Right lobe of liver (tissue), 6 donors: ENCODE measurements at regions not wholly inside any gene's neighbourhood (a gene's known extent, or its start where the extent isn't known, plus 50 kb on each side); places are given as distances from the start of the nearest gene placed in this dataset.

Experiments
- ATAC-seq, 4 donors: fragments of 200-7000 bp; cut with Tn5 transposase; one replicate each; pipeline ENCODE4 v1.9.1; 2020; ENCODE audit warnings: mild to moderate bottlenecking in 4 of 4, moderate library complexity in 4 of 4
- DNase-seq, 3 donors: peaks; one replicate each; pipeline ENCODE4 v3.0.0-alpha.2; 2020
- H3K27ac ChIP-seq, 3 donors: fragments of 200-600 bp; one replicate each; pipeline ENCODE4 v1.8.0; 2022
- H3K27me3 ChIP-seq, 2 donors: fragments of 200-600 bp; one replicate each; pipeline ENCODE4 v1.8.0; 2022
- H3K36me3 ChIP-seq, 4 donors: fragments of 200-600 bp; sonication (generic) in 1 of 4; one replicate each; pipeline versions ENCODE4 v1.5.1 to v1.8.0; 2017 to 2022; ENCODE audit warnings: control low read depth in 1 of 4
- H3K4me1 ChIP-seq, 4 donors: fragments of 200-600 bp; sonication (generic) in 1 of 4; one replicate each; pipeline versions ENCODE4 v1.5.1 to v1.8.0; 2017 to 2022; ENCODE audit warnings: control low read depth in 1 of 4
- H3K4me3 ChIP-seq, 3 donors: fragments of 200-600 bp; one replicate each; pipeline ENCODE4 v1.8.0; 2022
- H3K9me3 ChIP-seq, 4 donors: fragments of 200-600 bp; sonication (generic) in 1 of 4; one replicate each; pipeline versions ENCODE4 v1.5.1 to v1.8.0; 2017 to 2022; ENCODE audit warnings: control low read depth in 1 of 4
- POLR2A ChIP-seq: fragments of 450-650 bp; IDR thresholded peaks from one replicate; pipeline ENCODE4 v1.6.1; 2017; ENCODE audit warnings: antibody characterized with exemption, mild to moderate bottlenecking
- WGBS: methylation state at CpG from one replicate; pipeline ENCODE4 v1.1.6; 2018; ENCODE audit warnings: low coverage, low lambda C conversion rate; ENCODE audit not compliant: insufficient coverage; ENCODE audit errors: missing lambda C conversion rate; 5-methylcytosine and 5-hydroxymethylcytosine counted together
- intact Hi-C, 2 donors: fragments of 100-400 bp; cut with DNase I; formaldehyde crosslinking; loops; one replicate each; pipeline versions ENCODE4 v1.11.2 to v1.14.1; 2022
- microRNA counts: library from miRNA; unstranded; fragments of <30 nt; microRNA quantifications from one replicate; lab custom pipeline; 2016
- microRNA-seq, 2 donors: library from miRNA; unstranded; fragments of <30 nt; microRNA quantifications; one replicate each; pipeline ENCODE4, GENCODE V29; 2019 to 2020
- small RNA-seq, 2 experiments: library from RNA; depleted of rRNA; stranded (forward); fragments of <200 nt; gene quantifications; one replicate each; pipeline ENCODE3, GENCODE V24; 2016
- TF ChIP-seq, protein P1 (sequence below), 4 donors: fragments of 200-600 bp in 3 of 4; fragments of 450-650 bp in 1 of 4; IDR thresholded peaks; one replicate each; pipeline versions ENCODE4 v1.5.1 to v1.8.0; 2016 to 2022; ENCODE audit warnings: antibody characterized with exemption in 4 of 4, mild to moderate bottlenecking in 2 of 4
- donor health status: DM: no; HTN: yes; CAD: no.
- donor health status: DM: no; HTN: no; CAD: no.
- donor health status: DM: no; HTN: no; CAD: no.
- donor health status: DM: no; HTN: yes; CAD: no.
- donor health status: DM: no; HTN: yes; CAD: no.

DNA sequence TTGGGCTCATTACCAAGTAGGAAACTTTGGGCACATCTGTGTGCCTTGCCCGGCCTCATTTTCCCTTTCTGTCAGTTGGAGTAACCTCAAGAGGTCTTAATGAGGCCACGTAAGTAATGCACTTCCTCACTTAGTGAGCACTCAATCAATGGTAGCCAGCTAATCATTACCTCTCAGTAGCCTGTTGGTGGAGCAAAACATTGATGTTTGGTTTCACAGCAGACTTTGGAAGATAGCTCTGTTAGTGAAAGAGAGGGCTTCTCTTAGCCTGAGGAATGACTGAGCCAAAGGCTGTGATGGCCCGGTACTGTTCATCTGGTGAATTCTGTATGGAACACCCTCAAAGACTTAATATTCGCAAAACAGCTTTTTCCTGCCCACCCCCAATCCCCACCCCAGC, 55.9 kb upstream of the ID4 start:
- no peaks in the 10 kb centered on the region for H3K27me3 ChIP-seq
- H3K4me1 ChIP-seq = no peaks in the 10 kb centered on the region
- H3K36me3 ChIP-seq = no peaks in the 10 kb centered on the region
- DNase-seq = no peak
- H3K4me3 ChIP-seq = no peak overlapping the region
- intact Hi-C loops = no loop called here
- no peak for ATAC-seq
- 33% methylated on average over 2 of the region's 4 CpGs for WGBS
- TF ChIP-seq, protein P1, sequence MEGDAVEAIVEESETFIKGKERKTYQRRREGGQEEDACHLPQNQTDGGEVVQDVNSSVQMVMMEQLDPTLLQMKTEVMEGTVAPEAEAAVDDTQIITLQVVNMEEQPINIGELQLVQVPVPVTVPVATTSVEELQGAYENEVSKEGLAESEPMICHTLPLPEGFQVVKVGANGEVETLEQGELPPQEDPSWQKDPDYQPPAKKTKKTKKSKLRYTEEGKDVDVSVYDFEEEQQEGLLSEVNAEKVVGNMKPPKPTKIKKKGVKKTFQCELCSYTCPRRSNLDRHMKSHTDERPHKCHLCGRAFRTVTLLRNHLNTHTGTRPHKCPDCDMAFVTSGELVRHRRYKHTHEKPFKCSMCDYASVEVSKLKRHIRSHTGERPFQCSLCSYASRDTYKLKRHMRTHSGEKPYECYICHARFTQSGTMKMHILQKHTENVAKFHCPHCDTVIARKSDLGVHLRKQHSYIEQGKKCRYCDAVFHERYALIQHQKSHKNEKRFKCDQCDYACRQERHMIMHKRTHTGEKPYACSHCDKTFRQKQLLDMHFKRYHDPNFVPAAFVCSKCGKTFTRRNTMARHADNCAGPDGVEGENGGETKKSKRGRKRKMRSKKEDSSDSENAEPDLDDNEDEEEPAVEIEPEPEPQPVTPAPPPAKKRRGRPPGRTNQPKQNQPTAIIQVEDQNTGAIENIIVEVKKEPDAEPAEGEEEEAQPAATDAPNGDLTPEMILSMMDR (IDR thresholded peaks at IDR 0.05) = no peak
- TF ChIP-seq POLR2A = no peak
- no peaks in the 10 kb centered on the region for H3K9me3 ChIP-seq
- H3K27ac ChIP-seq = no peak overlapping the region

DNA sequence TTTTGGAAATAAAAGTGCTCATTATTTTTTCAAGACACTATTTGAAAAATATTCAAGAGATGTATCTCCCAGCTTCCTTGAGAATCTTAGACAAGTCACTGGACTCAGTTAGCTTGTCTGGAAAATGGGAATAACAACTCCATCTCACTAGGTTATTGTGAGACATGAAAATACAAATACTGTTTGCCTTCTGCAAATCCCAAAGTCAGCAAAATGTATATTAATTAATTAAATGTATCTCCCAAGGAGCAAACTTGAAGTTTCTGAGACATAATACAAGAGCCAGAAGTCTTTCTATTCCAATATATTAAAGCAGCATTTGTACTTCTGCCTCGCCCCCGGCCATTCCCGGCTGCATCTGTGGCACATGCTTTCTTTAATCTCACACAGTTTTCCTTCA, 54.6 kb upstream of the ID4 start:
- Histone ChIP-seq H3K27ac (no peak overlapping the region), H3K36me3 (no peaks in the 10 kb centered on the region), H3K27me3 (no peaks in the 10 kb centered on the region), H3K9me3 (no peaks in the 10 kb centered on the region), H3K4me3 (no peak overlapping the region), H3K4me1 (no peaks in the 10 kb centered on the region)
- no peak for TF ChIP-seq POLR2A
- TF ChIP-seq, protein P1 (IDR thresholded peaks at IDR 0.05) = no peak
- WGBS = 81% methylated on average over 3 of the region's 3 CpGs
- ATAC-seq (no peak), DNase-seq (no peak)
- intact Hi-C loops = no loop called here

MicroRNA genes in the stretch of these regions (microRNA counts, 767-probe panel; counts per million panel counts)
- microRNA hsa-miR-548a-3p (lab: Ali Mortazavi, UCI) = 237 counts per million

Small RNA genes lying in the stretch of these regions (microRNA-seq; reads per million reads assigned to microRNA genes)
- 0 reads per million in 2 donors for gene MIR548A1

Small RNA genes lying in the stretch of these regions (small RNA-seq; reads per million reads assigned to genes)
- gene MIR548A1 = 0 reads per million in 2 experiments
- 0 reads per million in 2 experiments for gene RNA5SP205
- 0 reads per million in 2 experiments for gene RNU6-801P
